ENCODE measurements at regions not wholly inside any gene's neighbourhood (a gene's known extent, or its start where the extent isn't known, plus 50 kb on each side); places are given as distances from the start of the nearest gene placed in this dataset.

GRCh38 chr4:137425281-137425680 is 107.0 kb downstream of the PCDH18 start:
- TF ChIP-seq CTCF (IDR thresholded peaks at IDR 0.05 in 4 of 5, conservative IDR thresholded peaks at IDR 0.05 in 1 of 5) (no peak), POLR2A (IDR thresholded peaks at IDR 0.05) (no peak)
